Spleen (tissue), 7 donors: ENCODE measurements at regions not wholly inside any gene's neighbourhood (a gene's known extent, or its start where the extent isn't known, plus 50 kb on each side); places are given as distances from the start of the nearest gene placed in this dataset.

Source experiments
- CTCF ChIP-seq, 11 experiments: fragments of 200-600 bp in 7 of 11; fragments of 450-650 bp in 4 of 11; sonication (generic) in 4 of 11; IDR thresholded peaks in 8 of 11; conservative IDR thresholded peaks in 3 of 11; 1 replicate in 7 of 11; 2 replicates in 4 of 11; pipeline versions ENCODE4 v1.4.0 to v1.8.0; 2016 to 2021; ENCODE audit warnings: antibody characterized with exemption in 11 of 11, inconsistent platforms in 4 of 11, mild to moderate bottlenecking in 1 of 11
- POLR2A ChIP-seq, 3 donors: fragments of 450-650 bp; IDR thresholded peaks; one replicate each; pipeline ENCODE4 v1.5.1; 2017; ENCODE audit warnings: antibody characterized with exemption in 3 of 3, mild to moderate bottlenecking in 1 of 3
- donor health status: DM: no; HTN: no; CAD: no; lungs with moderate emphysema.
- donor health status: DM: no; HTN: no; CAD: no.
- donor health status: DM: no; HTN: no; CAD: no.

GRCh38 chr5:157923765-157924164, 64.8 kb upstream of the CLINT1 start:
- TF ChIP-seq CTCF (IDR thresholded peaks at IDR 0.05 in 8 of 11, conservative IDR thresholded peaks at IDR 0.05 in 3 of 11): no peak
- TF ChIP-seq POLR2A (IDR thresholded peaks at IDR 0.05): no peak
